Liver (tissue), 3 donors: ENCODE measurements at regions not wholly inside any gene's neighbourhood (a gene's known extent, or its start where the extent isn't known, plus 50 kb on each side); places are given as distances from the start of the nearest gene placed in this dataset.

ENCODE experiments used
- CTCF ChIP-seq: fragments of 150-350 bp; IDR thresholded peaks from 2 replicates; pipeline ENCODE4 v1.5.1; 2017; ENCODE audit warnings: improper control_type of control experiment, low read depth, low read length; ENCODE audit not compliant: missing input control
- EGR1 ChIP-seq, 2 donors: IDR thresholded peaks; 2 replicates each; pipeline ENCODE4 v1.6.1; 2016 to 2018; ENCODE audit warnings: antibody characterized with exemption in 2 of 2, low read depth in 2 of 2
- FOXA1 ChIP-seq: IDR thresholded peaks from 2 replicates; pipeline ENCODE4 v1.6.1; 2016; ENCODE audit warnings: antibody characterized with exemption
- GABPA ChIP-seq, 2 donors: IDR thresholded peaks in 1 of 2; conservative IDR thresholded peaks in 1 of 2; 2 replicates each; pipeline ENCODE4 v1.6.1; 2016; ENCODE audit warnings: antibody characterized with exemption in 2 of 2, mild to moderate bottlenecking in 1 of 2, moderate library complexity in 1 of 2
- JUND ChIP-seq, 2 donors: IDR thresholded peaks; 2 replicates each; pipeline ENCODE4 v1.6.1; 2016; ENCODE audit warnings: antibody characterized with exemption in 2 of 2
- NR2F2 ChIP-seq: IDR thresholded peaks from 2 replicates; pipeline ENCODE4 v1.6.1; 2016; ENCODE audit warnings: antibody characterized with exemption
- RAD21 ChIP-seq, 2 donors: IDR thresholded peaks; 2 replicates each; pipeline ENCODE4 v1.6.1; 2016; ENCODE audit warnings: antibody characterized with exemption in 2 of 2, mild to moderate bottlenecking in 2 of 2
- REST ChIP-seq: IDR thresholded peaks from 2 replicates; pipeline ENCODE4 v1.6.1; 2016; ENCODE audit warnings: antibody characterized with exemption, mild to moderate bottlenecking
- TAF1 ChIP-seq: conservative IDR thresholded peaks from 2 replicates; pipeline ENCODE4 v1.6.1; 2016; ENCODE audit warnings: antibody characterized with exemption, mild to moderate bottlenecking
- YY1 ChIP-seq: IDR thresholded peaks from 2 replicates; pipeline ENCODE4 v1.6.1; 2016; ENCODE audit warnings: antibody characterized with exemption, mild to moderate bottlenecking
- ZBTB33 ChIP-seq: IDR thresholded peaks from 2 replicates; pipeline ENCODE4 v1.6.1; 2016; ENCODE audit warnings: antibody characterized with exemption
- TF ChIP-seq, protein P1 (sequence below): IDR thresholded peaks from 2 replicates; pipeline ENCODE4 v1.6.1; 2016; ENCODE audit warnings: antibody characterized with exemption
- donor health status: healthy.
- donor health status: healthy.

- TF ChIP-seq JUND (IDR thresholded peaks at IDR 0.05) (no peak), CTCF (no peak), RAD21 (IDR thresholded peaks at IDR 0.05) (no peak), ZBTB33 (no peak), FOXA1 (no peak), GABPA (IDR thresholded peaks at IDR 0.05 in 1 of 2, conservative IDR thresholded peaks at IDR 0.05 in 1 of 2) (no peak), REST (no peak), EGR1 (IDR thresholded peaks at IDR 0.05; ENCODE audit: low read depth in 2 of 2) (no peak), NR2F2 (no peak), TAF1 (no peak), YY1 (no peak)
- TF ChIP-seq, protein P1, sequence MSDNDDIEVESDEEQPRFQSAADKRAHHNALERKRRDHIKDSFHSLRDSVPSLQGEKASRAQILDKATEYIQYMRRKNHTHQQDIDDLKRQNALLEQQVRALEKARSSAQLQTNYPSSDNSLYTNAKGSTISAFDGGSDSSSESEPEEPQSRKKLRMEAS: no peak
Measured at GRCh38 chr5:91794455-91794854, 411.3 kb upstream of the ARRDC3 start.
